ENCODE measurements at regions not wholly inside any gene's neighbourhood (a gene's known extent, or its start where the extent isn't known, plus 50 kb on each side); places are given as distances from the start of the nearest gene placed in this dataset.
"Not testable (repeated sequence)": the region's sequence is repeated elsewhere in the genome, so short reads cannot be mapped to it uniquely, and the experiment has no call there.

DNA sequence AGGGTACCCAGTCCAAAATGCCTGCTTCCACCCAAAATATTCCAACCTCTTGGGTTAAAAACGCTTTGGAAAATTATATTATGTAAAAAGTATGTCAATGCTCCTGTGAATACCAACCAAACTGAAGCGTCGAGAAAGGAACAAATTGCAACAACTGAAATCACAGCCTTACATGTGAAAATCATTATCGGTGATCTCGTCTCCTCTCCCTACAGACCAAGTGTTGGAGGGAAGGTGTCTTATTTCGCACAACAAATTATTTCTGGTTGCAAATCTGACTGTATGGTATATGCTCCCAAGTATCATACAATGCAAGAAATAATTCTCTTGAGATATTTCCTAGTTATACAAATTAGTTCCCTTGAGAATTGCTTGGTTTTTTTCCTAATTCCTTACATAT lies 89.3 kb upstream of the CDYL2 start:
- no peak for DNase-seq (ENCODE audit: low read depth)
- TF ChIP-seq, protein P1, sequence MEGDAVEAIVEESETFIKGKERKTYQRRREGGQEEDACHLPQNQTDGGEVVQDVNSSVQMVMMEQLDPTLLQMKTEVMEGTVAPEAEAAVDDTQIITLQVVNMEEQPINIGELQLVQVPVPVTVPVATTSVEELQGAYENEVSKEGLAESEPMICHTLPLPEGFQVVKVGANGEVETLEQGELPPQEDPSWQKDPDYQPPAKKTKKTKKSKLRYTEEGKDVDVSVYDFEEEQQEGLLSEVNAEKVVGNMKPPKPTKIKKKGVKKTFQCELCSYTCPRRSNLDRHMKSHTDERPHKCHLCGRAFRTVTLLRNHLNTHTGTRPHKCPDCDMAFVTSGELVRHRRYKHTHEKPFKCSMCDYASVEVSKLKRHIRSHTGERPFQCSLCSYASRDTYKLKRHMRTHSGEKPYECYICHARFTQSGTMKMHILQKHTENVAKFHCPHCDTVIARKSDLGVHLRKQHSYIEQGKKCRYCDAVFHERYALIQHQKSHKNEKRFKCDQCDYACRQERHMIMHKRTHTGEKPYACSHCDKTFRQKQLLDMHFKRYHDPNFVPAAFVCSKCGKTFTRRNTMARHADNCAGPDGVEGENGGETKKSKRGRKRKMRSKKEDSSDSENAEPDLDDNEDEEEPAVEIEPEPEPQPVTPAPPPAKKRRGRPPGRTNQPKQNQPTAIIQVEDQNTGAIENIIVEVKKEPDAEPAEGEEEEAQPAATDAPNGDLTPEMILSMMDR (IDR thresholded peaks at IDR 0.05; ENCODE audit: control insufficient read depth, extremely low read depth, insufficient read depth) = no peak
- H3K4me3 ChIP-seq (ENCODE audit: low read depth, low read length) = no peak overlapping the region

DNA sequence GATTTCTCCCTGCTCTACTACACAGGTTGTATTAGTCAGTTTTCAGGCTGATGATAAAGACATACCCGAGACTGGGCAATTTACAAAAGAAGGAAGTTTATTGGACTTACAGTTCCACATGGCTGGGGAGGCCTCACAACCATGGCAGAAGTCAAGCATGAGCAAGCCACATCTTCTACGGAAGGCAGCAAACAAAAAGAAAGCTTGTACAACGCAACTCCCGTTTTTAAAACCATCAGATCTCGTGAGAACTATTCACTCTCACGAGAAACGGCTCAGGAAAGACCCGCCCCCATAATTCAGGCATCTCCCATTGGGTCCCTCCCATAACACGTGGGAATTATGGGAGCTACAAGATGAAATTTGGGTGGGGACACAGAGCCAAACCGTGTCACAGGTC lies 88.0 kb upstream of the CDYL2 start:
- DNase-seq (ENCODE audit: low read depth); H3K4me3 ChIP-seq (ENCODE audit: low read depth, low read length): not testable (repeated sequence)

DNA sequence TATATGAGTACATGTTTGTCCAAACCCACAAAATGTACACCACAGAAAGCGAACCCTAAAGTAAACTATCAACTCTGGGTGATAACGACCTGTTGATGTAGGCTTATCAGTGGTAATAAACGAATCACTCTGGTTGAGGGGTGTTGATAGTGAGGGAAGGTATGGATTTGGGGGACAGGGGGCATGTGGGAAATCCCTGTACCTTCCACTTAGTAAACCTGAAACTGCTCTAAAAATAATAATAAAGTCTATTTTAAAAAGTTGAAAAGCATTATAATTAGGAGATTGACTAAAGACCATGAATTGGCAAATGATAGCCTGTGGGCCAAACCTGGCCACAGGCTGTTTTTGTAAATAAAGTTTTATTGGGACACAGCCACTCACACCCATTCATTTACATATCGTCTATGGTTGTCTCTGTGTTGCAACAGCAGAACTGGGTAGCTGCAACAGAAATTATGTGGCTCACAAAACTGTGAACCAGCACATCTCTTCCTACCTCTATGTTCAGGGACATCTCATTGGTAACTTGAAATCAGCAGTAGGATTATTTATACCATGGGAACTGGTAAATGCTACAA lies 85.5 kb upstream of the CDYL2 start:
- no peak overlapping the region for H3K4me3 ChIP-seq (ENCODE audit: low read depth, low read length)
- TF ChIP-seq, protein P1 (IDR thresholded peaks at IDR 0.05; ENCODE audit: control insufficient read depth, extremely low read depth, insufficient read depth) = no peak
- no peak for DNase-seq (ENCODE audit: low read depth)

DNA sequence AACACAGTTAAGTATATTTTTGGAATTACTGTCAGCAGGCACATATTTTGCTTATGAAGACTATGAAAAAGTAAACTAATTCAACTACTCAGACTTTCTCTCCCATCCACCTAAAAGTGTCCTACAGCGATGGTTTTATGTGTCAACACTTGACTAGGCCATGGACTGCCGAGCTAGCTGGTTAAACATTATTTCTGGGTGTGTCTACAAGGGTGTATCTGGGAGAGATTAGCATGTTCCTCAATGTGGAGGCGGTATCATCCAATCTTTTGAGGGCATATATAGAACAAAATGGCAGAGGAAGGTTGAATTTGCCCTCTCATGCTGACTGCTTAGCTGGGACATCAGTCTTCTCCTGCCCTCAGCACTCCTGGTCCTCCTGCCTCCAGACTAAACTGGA lies 82.7 kb upstream of the CDYL2 start:
- no peak overlapping the region for H3K4me3 ChIP-seq (ENCODE audit: low read depth, low read length)
- TF ChIP-seq, protein P1 (IDR thresholded peaks at IDR 0.05; ENCODE audit: control insufficient read depth, extremely low read depth, insufficient read depth) = no peak
- DNase-seq (ENCODE audit: low read depth) = no peak

DNA sequence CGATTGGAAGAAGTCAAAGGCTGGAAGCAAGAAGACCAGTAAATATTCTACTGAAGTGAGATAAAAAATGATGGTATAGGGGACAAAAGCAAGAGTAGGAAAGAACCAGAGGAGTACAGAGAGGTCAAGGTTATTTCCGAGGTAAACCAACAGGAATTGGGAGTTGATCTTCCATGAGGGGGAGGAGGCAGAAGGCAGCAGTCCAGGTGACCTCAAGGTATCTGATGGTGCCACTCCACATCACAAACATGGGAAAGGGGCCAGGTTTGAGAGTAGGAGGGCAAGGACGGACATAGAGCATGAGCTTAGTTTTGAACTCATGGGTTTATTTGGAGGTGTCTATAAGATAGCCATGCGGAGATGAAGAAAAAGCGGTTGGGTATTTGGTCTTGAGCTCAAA lies 79.4 kb upstream of the CDYL2 start:
- TF ChIP-seq, protein P1 (IDR thresholded peaks at IDR 0.05; ENCODE audit: control insufficient read depth, extremely low read depth, insufficient read depth) = no peak

DNA sequence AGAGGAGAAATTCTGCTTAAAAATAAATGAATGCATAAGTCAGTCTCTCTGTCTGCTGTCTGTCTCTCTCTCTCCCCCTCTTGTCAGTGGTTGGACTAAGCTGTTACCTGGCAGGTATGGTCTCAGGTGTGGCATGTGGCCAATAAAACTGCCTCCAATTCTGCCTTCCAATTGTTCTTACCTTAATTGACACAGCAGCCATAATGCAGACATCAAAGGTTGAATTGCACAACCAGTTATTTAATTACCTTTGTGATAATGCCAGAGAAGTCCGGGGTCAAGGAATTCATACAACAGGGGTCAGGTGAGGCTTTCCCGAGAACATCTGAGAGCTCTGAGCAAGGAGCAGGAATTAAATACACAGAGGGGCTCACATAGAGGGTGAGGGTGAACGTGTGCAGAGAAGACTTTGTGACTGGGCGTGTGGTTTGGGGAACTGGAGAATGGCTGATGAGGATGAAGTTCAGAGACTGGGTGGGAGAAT lies 78.8 kb upstream of the CDYL2 start:
- TF ChIP-seq, protein P1 (IDR thresholded peaks at IDR 0.05; ENCODE audit: control insufficient read depth, extremely low read depth, insufficient read depth) = no peak
- DNase-seq (ENCODE audit: low read depth) = peak; percentile 74
- no peak overlapping the region for H3K4me3 ChIP-seq (ENCODE audit: low read depth, low read length)

More for the DNA sequence above, 79.4 kb upstream of the CDYL2 start:
- no peak for DNase-seq (ENCODE audit: low read depth)
- no peak overlapping the region for H3K4me3 ChIP-seq (ENCODE audit: low read depth, low read length)

DNA sequence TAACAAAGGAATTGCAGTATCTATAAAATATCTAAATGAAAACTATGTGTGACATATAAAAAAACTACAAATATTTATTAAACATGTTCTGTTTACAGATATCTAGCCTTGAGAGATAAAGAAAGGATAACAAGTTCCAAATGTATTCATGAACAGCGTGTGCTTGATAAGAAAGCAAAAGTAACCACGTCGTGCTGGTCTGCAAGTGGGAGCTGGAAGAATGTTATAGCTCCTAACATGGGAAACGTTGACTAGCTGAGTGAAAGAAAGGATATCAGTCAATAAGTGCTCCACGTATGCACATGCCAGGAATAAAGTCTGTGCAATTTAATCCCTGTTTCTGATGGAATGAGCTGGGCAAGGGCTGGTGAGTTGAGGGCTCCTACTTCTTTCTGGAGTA lies 71.2 kb upstream of the CDYL2 start:
- DNase-seq (ENCODE audit: low read depth) = peak; percentile 89
- TF ChIP-seq, protein P1 (IDR thresholded peaks at IDR 0.05; ENCODE audit: control insufficient read depth, extremely low read depth, insufficient read depth) = no peak

More for the DNA sequence above, 71.2 kb upstream of the CDYL2 start:
- H3K4me3 ChIP-seq (ENCODE audit: low read depth, low read length) = peak overlapping the region; percentile 39
